ENCODE measurements at regions not wholly inside any gene's neighbourhood (a gene's known extent, or its start where the extent isn't known, plus 50 kb on each side); places are given as distances from the start of the nearest gene placed in this dataset.

DNA sequence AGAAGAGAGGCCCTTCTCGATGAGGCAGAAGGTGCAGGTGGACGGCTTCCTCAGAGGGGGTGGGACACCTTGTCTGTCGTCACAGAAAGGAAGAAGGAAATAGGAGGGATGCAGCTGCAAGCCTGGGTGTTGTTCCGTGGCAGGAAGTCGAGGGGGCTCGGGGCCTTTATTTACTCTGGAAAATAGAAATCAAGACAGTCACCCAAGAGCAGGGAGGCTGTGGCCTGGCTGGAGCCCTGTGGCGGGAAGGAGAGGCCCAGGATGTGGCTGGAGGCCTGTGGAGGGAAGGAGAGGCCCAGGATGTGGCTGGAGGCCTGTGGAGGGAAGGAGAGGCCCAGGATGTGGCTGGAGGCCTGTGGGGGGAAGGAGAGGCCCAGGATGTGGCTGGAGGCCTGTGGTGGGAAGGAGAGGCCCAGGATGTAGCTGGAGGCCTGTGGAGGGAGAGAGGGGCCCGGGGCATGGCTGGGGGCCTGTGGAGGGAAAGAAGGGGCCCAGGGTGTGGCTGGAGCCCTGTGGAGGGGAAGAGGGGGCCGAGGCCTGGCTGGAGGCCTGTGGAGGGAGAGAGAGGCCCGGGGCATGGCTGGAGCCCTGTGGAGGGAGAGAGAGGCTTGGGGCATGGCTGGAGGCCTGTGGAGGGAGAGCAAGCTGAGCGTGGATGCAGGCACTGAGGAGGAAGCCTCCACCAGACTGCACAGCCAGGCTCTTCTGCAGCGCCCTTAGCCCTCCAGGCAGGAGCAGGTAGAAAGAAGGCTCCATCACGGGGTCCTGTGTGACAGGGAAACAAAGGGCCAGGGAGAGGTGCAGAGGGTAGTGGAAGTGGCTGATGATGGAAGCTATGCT, 97.3 kb upstream of the SFMBT2 start:
- no peak for DNase-seq (ENCODE audit: low read depth in 2 of 2)

DNA sequence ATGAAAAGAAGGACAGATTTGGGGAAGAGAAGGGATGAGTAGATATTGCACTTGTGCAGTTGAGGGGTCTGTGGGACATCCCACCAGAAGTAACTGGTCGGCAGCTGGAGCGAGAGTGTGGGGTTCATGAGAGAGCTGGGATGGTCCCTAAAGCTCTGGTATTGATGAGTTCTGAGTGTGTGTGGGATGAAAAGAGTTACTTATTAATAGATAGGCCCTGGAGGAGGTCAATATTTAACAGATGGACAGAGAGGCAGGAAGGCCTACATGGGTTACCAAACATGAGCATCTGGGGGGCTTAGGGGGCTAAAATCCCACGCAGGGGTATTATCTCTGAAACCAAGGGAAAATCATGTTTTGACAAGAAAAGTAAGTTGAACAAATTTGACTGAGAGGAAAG, 95.7 kb upstream of the SFMBT2 start:
- DNase-seq (ENCODE audit: low read depth in 2 of 2): no peak

DNA sequence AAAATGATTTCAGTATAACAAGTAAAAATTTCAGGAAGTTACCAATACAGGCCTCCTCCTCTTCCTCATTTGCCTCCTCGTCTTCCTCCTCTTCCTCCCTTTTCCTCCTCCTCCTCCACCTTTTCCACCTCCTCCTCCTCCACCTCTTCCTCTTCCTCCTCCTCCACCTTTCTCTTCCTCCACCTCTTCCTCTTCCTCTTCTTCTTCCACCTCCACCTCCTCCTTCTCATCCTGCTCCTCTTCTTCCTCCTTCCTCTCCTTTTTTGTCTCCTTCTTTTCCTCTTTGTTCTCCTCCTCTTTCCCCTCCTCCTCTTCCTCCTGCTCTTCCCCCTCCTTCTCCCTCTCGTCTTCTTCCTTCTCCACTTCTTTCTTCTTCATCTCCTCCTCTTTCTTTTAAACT, 94.4 kb upstream of the SFMBT2 start:
- no peak for DNase-seq (ENCODE audit: low read depth in 2 of 2)

DNA sequence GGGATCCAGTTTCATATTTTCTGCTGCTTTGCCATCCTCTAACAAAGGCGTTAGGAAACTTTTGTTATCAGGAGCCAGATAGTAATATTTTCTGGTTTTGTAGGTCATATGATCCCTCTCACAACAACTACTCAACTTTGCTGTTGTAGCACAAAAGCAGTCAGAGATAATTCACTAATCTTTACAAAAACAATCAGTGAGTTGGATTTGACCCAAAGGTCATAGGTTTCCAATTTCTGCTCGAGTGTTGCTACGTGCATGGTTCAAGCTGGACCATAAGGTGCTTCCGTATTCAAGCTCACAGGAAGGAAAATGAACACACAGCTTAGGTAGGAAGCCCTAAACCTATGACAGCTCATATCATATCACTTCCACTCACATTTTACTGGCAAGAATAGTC, 92.4 kb upstream of the SFMBT2 start:
- DNase-seq (ENCODE audit: low read depth in 2 of 2): no peak

DNA sequence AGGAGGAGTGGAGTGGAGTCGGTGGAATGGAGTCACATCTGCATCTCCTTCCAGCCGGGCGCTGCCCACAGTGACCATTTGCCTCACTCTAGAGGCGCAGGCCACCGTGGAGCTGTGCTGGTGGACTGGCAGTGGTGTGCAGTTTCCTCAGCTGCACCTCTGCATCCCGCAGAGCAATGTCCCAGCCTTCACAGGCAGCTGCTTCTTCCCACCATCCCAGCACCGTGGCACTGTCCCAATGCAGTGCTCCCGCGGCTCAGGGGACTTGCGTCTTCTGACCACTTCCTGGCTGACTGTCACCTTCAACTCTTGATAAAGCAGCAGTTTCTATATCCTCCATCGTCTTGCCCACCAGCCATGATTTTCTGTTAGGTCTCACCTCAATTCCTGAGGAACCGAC, 90.3 kb upstream of the SFMBT2 start:
- DNase-seq (ENCODE audit: low read depth in 2 of 2): no peak

DNA sequence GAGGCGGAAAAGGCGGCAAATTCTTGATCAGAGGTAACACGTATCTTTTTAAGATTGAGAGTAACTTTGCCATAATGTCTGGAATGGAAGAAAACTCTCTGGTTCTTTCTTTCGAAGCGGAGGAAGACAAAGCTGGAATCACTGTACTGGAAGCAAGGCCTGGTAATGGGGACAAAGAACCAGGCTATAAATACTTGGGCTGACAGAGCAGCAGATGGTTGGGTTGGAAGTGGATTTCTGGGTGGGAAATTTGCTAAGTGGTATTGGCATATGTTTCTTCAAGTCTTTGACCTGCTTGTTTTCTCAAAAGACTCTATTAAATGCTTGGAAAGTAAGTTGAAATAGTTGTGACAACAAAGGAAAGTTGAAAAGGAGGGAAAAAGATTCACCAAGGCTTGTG, 87.3 kb upstream of the SFMBT2 start:
- DNase-seq (ENCODE audit: low read depth in 2 of 2): no peak

DNA sequence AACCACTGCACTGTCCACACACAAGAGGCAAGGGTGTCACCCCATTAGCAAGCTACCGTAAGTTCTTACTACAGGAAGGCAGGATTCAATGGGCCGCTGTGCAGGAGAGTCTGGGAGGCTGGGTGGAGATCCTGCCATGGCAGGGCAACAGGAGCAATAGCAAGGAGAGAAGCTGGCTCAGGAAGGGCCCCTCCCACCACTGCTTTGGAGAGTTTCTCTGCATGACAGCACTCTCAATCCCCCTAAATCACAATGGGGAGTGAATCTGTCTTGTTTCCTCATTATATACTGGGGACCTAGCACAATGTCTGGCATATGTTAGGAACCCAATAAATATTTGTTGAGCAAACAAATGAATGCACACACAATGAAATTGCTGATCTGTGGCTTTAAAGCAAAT, 83.2 kb upstream of the SFMBT2 start:
- DNase-seq (ENCODE audit: low read depth in 2 of 2): no peak

DNA sequence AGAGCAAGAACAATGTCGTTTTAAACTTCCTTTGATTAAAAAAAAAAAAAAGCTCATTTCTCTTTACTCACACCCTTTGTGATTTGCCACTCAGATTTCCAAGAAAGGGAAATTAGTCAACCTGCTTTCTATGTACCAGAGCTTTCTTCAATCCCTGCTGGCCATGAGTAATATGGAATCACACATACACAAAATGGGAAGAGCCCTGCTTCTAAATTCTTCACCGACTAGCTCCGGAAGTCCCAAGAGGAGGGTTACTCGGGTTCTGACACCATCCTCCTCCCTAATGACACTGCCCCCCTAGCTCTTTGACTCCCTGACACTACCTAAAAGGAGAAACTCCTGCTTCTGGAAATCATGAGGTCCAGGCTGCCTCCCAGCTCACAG, 81.8 kb upstream of the SFMBT2 start:
- DNase-seq (ENCODE audit: low read depth in 2 of 2): no peak

DNA sequence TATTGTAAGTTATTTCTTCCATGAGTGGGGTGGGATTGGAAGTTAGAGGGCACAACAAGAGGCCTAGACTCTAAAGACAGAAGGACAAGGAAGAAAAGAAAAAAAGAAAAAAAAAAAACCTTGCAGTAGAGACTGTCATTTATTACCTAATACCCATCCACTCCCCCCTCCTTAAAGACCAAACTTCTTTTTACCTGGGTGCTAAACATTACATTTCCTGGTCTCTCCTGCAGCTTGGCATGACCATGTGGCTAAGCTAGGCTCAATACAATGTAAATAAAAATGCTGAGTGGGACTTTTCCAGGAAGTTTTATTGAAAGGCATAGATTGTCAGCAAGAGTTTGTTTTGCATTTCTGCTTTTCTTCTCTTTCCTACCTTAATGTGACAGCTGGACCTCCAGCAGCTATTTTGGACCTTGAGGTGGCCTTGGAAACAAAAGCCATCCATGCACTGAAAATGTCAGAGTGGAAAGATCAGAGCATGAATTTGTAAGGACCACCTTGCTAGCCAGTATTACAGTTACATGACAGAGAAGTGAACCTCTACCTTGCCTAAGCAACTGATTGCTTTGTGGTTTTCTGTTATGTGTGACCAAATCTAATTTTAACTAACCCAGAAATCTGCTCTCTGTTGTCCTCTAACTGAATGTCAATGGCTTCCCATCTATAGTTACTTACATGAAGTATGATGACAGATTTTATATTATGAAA, 81.3 kb upstream of the SFMBT2 start:
- DNase-seq (ENCODE audit: low read depth in 2 of 2): no peak

DNA sequence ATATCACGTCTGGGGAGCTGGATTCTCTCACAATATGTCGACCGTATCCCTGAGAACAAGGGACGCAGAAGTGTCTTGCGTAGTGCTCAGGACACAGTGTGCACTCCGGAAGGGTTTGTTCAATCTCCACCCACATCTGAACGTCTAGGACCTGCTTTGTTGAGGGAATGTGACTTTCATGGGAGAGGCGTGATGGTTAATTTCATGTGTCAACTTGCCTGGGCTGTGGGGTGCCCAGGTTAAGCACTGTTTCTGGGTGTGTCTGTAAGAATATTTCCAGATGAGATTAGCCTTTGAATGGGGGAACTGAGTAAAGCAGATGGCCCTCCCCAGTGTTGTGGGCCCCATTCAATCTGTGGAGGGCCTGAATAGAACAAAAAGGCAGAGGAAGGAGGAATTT, 80.4 kb upstream of the SFMBT2 start:
- DNase-seq (ENCODE audit: low read depth in 2 of 2): no peak

DNA sequence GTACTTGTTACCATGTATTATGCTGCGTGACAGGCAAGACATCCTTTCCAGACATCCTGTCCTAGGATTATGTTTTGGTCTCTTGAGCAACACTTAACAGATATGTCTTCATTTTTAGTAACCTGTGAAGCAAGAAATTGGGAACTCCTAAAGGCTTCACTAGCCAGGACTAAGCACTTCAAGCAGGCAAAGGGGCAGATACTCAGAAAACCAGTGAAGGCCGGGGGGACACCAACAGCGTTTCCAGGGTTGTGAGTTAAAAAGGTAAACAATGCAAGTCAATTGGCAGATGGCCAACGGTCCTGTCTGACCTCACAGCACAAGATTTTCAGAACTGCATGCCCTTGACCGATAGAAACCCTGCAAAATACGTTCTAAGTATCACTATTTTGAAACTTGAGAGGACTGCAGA, 77.6 kb upstream of the SFMBT2 start:
- no peak for DNase-seq (ENCODE audit: low read depth in 2 of 2)

DNA sequence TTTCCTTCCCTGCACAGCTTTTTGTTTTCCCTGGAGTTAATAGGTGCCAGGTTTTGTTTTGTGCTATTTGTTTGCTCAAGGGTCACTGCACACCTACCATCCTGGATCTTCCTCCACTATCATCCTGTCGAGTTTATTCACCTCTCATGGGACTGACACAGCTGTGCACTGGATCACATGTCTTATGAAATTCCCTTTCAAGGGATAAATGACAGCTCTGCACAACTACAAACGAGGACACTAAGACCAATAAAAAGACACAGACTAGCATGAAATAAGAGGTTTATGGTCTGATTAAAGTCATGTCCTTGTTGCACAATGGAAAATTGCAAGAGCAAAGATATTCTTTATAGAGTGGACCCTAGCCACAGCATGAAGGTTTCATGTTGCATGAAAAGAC, 76.7 kb upstream of the SFMBT2 start:
- DNase-seq (ENCODE audit: low read depth in 2 of 2): no peak

DNA sequence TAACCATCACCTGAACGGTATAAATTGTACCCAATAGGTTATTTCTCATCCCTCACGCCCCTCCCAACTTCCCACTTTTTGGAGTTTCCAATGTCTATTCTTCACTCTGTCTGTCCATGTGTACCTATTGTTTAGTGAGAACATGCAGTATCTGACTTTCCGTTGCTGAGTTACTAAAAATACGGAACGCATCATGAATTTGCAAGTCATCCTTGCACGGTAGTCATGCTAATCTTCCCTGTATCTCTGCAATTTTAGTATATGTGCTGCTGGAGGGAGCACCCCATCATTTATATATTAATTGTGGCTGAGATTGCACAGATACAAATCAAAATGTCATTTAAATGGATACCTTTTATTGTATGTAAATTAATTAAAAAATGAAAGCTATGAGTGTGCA, 75.7 kb upstream of the SFMBT2 start:
- DNase-seq (ENCODE audit: low read depth in 2 of 2): no peak

DNA sequence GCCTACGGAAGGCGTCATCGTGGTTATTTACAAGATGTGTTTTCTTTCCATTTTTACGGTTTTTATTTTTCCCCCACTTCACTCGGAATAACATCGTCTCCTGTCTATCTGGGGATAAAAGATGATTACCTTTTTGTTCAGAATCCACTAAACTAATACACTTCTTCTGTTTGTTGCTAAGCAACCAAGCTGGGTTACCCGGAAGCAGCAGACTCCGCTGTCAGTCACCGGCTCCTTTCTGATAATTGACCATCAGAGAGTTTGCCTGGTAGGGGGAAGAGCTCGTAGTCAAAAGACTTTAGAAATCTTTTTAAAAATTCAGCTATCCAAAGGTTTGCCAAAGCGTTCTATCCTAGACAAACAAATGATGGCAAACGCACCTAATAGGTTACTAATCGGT, 75.0 kb upstream of the SFMBT2 start:
- DNase-seq (ENCODE audit: low read depth in 2 of 2): no peak

DNA sequence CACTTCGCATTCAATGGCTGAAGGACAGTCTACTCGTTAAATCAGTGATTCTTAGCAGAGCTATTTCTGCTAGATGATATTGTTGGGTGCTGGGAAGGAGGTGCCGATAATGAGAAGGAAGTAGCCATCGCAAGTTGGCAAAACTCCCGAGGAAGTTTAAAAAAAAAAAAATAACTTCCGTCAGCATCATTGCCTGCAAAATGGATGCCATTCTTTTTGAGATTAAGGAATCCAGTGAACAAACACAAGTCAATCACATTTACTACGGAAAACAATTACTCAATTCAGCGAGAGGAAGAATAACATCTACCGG, 74.4 kb upstream of the SFMBT2 start:
- DNase-seq (ENCODE audit: low read depth in 2 of 2): no peak

DNA sequence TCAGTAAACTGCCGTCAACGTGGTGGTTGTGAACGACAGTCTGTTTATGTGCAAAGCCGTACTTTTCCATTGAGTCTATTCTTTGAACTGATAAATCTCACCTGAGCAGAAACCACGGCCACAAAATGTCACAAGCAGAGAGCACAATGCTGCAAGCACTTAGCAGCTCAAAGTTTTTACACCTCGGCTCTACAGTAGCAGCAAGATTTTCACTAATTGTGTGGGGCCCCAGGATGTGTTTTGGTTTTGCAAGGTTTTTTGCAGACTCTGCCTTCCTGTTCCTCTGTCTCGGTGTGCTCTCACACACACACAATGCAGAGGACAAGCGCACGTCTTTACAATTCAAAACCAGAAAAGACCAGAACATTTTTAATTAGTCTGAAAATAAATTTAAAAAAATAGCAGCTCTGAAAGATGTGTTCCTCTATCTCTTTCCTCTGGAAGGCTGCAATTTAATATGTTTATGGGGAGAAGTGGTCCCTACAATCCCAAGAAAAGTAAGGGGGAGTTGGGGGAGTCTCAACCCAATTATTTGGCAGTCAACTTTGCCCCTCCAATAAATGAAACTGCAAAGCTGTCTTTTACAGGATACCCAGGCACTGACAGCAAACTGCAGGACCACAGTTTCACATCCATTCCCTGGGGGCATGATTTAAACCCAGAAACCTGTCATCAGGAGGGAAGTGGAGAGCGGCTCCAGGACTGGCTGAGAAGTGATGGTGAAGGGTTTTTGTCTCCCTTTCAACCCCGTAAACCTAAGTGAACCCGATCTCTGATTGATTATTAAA, 73.8 kb upstream of the SFMBT2 start:
- DNase-seq (ENCODE audit: low read depth in 2 of 2): peak in 1 of 2 donors; percentile 17

DNA sequence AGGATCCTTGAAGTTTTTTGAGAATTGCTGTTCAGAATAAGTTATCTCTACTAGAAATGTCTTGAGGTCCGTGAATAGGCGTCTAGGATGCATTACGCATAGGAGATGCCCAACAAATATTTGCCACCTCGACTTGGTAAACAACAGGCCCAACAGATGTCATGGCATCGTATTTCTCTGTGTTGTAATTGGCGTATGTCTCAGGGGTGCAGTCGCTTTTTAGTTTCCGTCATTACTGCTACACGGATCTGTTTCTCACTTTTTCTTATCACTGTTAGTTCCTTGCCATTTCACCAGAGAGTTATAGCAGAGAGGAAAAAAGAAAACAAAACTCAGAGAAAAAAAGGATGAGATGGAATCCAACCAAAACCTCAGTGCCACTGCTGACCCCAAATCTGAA, 73.0 kb upstream of the SFMBT2 start:
- no peak for DNase-seq (ENCODE audit: low read depth in 2 of 2)

DNA sequence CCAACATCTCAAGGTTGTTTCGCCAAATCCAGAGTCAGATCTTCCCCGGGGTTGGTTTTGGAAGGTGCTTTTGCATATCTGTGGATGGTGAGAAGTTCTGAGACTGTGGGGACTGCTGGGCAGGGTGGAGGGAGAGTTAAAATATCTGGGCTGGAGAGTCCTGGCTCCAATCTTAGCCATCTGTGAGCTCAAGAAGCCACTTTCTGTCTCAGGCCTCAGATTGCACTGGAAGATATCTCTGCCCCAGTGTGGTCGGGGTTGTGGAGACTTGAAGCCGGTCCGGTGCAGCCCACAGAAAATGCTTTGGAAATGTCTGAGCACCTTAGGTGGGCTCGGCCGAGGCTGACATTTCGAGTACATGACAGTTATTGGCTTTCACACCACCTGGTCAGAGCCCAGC, 72.2 kb upstream of the SFMBT2 start:
- no peak for DNase-seq (ENCODE audit: low read depth in 2 of 2)

DNA sequence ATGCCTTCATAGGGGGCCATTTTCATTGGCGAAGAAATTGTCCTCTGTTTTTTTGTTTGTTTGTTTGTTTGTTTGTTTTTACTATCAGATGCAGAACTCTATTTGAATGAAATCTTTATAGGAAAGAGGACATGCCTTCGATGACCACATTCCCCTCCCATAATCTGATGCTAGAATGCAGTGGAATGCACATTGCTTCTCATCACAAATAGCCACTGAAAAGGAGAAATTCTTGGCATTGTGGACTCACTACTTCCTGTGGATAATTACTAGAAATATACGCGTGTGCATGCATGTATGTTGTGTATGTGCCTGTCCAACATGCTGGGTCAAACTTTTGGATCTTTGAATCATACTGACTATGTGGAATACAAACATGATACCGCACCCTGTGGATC, 70.5 kb upstream of the SFMBT2 start:
- DNase-seq (ENCODE audit: low read depth in 2 of 2): no peak

DNA sequence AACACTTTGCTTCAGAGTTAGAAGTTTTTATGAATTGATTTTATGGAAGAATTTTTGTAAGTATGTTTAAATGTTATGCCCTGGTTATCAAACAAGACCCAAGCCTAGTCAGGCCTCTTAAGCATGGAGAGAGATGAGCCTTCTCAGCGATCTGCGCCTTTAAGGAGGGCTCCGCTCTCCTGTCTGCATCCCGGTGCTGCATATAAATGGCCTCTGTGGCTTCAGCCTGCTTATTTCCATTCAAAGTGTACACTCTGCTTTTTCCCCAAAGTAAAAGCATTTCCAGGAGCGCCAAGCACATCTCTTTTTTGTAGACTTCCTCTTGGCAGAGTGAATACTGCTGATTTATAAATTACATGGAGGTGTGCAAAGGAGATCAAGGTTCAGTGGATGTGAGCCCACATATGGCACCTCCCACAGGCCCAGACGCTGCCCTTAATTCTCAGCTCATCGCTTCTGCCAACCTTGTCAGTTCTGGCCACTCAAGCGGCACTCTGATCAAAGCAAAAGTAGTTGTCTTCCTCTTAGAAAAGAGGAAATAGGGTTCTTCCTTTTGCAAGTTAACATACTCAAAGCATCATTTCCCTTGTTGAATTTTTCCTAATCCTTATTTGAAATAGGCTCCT, 70.0 kb upstream of the SFMBT2 start:
- DNase-seq (ENCODE audit: low read depth in 2 of 2): no peak

DNA sequence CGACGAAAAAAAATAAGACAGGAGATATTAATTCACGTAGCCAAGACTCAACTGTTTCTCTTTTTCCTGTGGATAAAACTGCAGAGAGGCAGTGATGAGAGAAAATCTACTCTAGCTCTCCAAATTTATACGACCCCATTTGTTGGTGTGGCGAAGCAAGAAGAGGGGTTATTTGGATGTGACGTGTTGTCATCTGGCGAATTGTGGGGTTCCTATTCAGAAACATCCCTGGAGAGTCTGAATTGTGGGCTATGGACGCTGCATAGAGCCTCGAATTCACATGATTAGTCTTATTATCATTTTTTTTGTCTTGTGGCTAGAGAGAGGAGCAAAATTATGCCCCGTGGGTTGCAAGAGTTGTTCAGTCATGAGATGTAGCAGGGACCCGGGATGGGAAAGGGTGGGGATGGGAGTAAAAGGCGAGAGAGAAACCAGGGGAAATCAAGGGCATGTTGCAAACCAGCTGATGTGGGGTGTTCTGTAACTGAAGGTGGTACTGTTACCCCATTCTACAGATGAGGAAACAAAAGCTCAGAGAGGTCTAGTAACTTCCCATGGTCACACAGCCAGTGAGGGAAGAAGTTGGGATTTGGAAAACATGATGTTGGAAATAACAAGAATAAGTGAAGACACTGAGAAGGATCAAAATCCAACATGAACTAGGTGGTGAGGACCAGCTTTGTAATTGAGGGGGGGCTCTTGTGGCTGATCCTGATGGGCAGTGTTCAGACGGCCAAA, 69.2 kb upstream of the SFMBT2 start:
- no peak for DNase-seq (ENCODE audit: low read depth in 2 of 2)
